H9 (cell line): ENCODE measurements at regions not wholly inside any gene's neighbourhood (a gene's known extent, or its start where the extent isn't known, plus 50 kb on each side); places are given as distances from the start of the nearest gene placed in this dataset.

ENCODE experiments used
- DNase-seq: peaks from one replicate; pipeline ENCODE4 v3.0.0-alpha.2; 2017
- H2AFZ ChIP-seq: one replicate; pipeline ENCODE4 v1.6.1; 2013; ENCODE audit warnings: mild to moderate bottlenecking, low read length, control low read depth, moderate library complexity
- H2AK5ac ChIP-seq: 2 replicates; pipeline ENCODE4 v1.6.1; 2013; ENCODE audit warnings: low read length, control low read depth, mixed read lengths; ENCODE audit not compliant: insufficient read length
- H2BK120ac ChIP-seq: one replicate; pipeline ENCODE4 v1.6.1; 2013; ENCODE audit warnings: low read depth, mild to moderate bottlenecking, low read length, control low read depth, inconsistent platforms; ENCODE audit not compliant: poor library complexity, severe bottlenecking
- H2BK12ac ChIP-seq: 2 replicates; pipeline ENCODE4 v1.6.1; 2013; ENCODE audit warnings: low read length, control low read depth, mixed read lengths, low read depth; ENCODE audit not compliant: insufficient read length
- H2BK15ac ChIP-seq: 2 replicates; pipeline ENCODE4 v1.6.1; 2013; ENCODE audit warnings: low read depth, low read length, control low read depth
- H2BK20ac ChIP-seq: one replicate; pipeline ENCODE4 v1.6.1; 2013; ENCODE audit warnings: low read depth, mild to moderate bottlenecking, low read length, control low read depth, inconsistent platforms; ENCODE audit not compliant: poor library complexity, severe bottlenecking
- H2BK5ac ChIP-seq: 2 replicates; pipeline ENCODE4 v1.6.1; 2013; ENCODE audit warnings: low read length, control low read depth, mixed read lengths; ENCODE audit not compliant: insufficient read length
- H3K14ac ChIP-seq: 2 replicates; pipeline ENCODE4 v1.6.1; 2013; ENCODE audit warnings: low read length, control low read depth; ENCODE audit not compliant: insufficient read depth
- H3K18ac ChIP-seq: 2 replicates; pipeline ENCODE4 v1.6.1; 2013; ENCODE audit warnings: low read depth, mild to moderate bottlenecking, mixed read lengths, low read length, control low read depth; ENCODE audit not compliant: insufficient read length
- H3K23ac ChIP-seq: 2 replicates; pipeline ENCODE4 v1.6.1; 2013; ENCODE audit warnings: low read length, control low read depth, mixed read lengths, low read depth; ENCODE audit not compliant: insufficient read length
- H3K23me2 ChIP-seq: 2 replicates; pipeline ENCODE4 v1.6.1; 2013; ENCODE audit warnings: low read depth, mild to moderate bottlenecking, mixed read lengths, low read length, control low read depth; ENCODE audit not compliant: insufficient read length, poor library complexity, severe bottlenecking
- H3K27ac ChIP-seq: 2 replicates; pipeline ENCODE4 v1.5.1; 2013; ENCODE audit warnings: low read length, control low read depth, mixed read lengths, low read depth; ENCODE audit not compliant: insufficient read length
- H3K27me3 ChIP-seq: 2 replicates; pipeline ENCODE4 v1.6.1; 2013; ENCODE audit warnings: low read length, control low read depth, inconsistent platforms; ENCODE audit not compliant: insufficient read depth
- H3K4ac ChIP-seq: 2 replicates; pipeline ENCODE4 v1.6.1; 2013; ENCODE audit warnings: low read depth, mild to moderate bottlenecking, control low read depth, inconsistent platforms, low read length, moderate library complexity
- H3K4me1 ChIP-seq: 2 replicates; pipeline ENCODE4 v1.6.1; 2013; ENCODE audit warnings: low read length, control low read depth, inconsistent platforms; ENCODE audit not compliant: insufficient read depth
- H3K4me2 ChIP-seq: 2 replicates; pipeline ENCODE4 v1.6.1; 2013; ENCODE audit warnings: low read length, control low read depth, mixed read lengths; ENCODE audit not compliant: insufficient read length, insufficient read depth
- H3K56ac ChIP-seq: 2 replicates; pipeline ENCODE4 v1.6.1; 2013; ENCODE audit warnings: low read depth, mild to moderate bottlenecking, mixed read lengths, low read length, control low read depth; ENCODE audit not compliant: insufficient read length
- H3K79me1 ChIP-seq: 2 replicates; pipeline ENCODE4 v1.6.1; 2013; ENCODE audit warnings: low read depth, mild to moderate bottlenecking, moderate library complexity, low read length, control low read depth, inconsistent platforms; ENCODE audit not compliant: insufficient read depth, poor library complexity, severe bottlenecking
- H3K79me2 ChIP-seq: 2 replicates; pipeline ENCODE4 v1.6.1; 2013; ENCODE audit warnings: low read length, control low read depth, inconsistent platforms; ENCODE audit not compliant: insufficient read depth
- H3K9ac ChIP-seq: 2 replicates; pipeline ENCODE4 v1.6.1; 2013; ENCODE audit warnings: low read length, control low read depth, mixed read lengths; ENCODE audit not compliant: insufficient read length; ENCODE audit errors: extremely low read depth
- H3K9me3 ChIP-seq: one replicate; pipeline ENCODE4 v1.6.1; 2013; ENCODE audit warnings: low read depth, low read length, inconsistent platforms; ENCODE audit not compliant: control insufficient read depth
- H3T11ph ChIP-seq: one replicate; pipeline ENCODE4 v1.6.1; 2013; ENCODE audit warnings: mild to moderate bottlenecking, low read length, control low read depth, inconsistent platforms
- H4K20me1 ChIP-seq: one replicate; pipeline ENCODE4 v1.6.1; 2013; ENCODE audit not compliant: control insufficient read depth, insufficient read length, insufficient read depth
- H4K5ac ChIP-seq: 2 replicates; pipeline ENCODE4 v1.6.1; 2013; ENCODE audit warnings: low read depth, mild to moderate bottlenecking, mixed read lengths, low read length, control low read depth; ENCODE audit not compliant: insufficient read length
- H4K8ac ChIP-seq: replicated peaks from 2 replicates; pipeline ENCODE4 v1.6.1; 2013; ENCODE audit warnings: low read length, control low read depth, mixed read lengths, low read depth; ENCODE audit not compliant: insufficient read length
- H4K91ac ChIP-seq: 2 replicates; pipeline ENCODE4 v1.6.1; 2013; ENCODE audit warnings: low read depth, mild to moderate bottlenecking, moderate library complexity, mixed read lengths, low read length, control low read depth; ENCODE audit not compliant: insufficient read length
- H3K27ac Mint-ChIP-seq, 3 experiments: 2 replicates in 2 of 3; 3 replicates in 1 of 3; pipeline ENCODE4 v1.8.0; 2020 to 2021; ENCODE audit warnings: mixed read lengths in 3 of 3, mild to moderate bottlenecking in 1 of 3, moderate library complexity in 1 of 3
- H3K27me3 Mint-ChIP-seq: 2 replicates; pipeline ENCODE4 v1.8.0; 2021; ENCODE audit warnings: low read depth, mild to moderate bottlenecking, moderate library complexity, mixed read lengths
- H3K36me3 Mint-ChIP-seq, 3 experiments: 2 replicates in 2 of 3; 3 replicates in 1 of 3; pipeline ENCODE4 v1.8.0; 2020 to 2021; ENCODE audit warnings: low read depth in 3 of 3, mixed read lengths in 3 of 3; ENCODE audit not compliant: insufficient read depth in 1 of 3
- H3K4me1 Mint-ChIP-seq, 2 experiments: 2 replicates each; pipeline ENCODE4 v1.8.0; 2020; ENCODE audit warnings: mixed read lengths in 2 of 2
- H3K4me3 Mint-ChIP-seq, 2 experiments: 2 replicates in 1 of 2; 3 replicates in 1 of 2; pipeline ENCODE4 v1.8.0; 2020 to 2021; ENCODE audit warnings: mild to moderate bottlenecking in 2 of 2, mixed read lengths in 2 of 2, moderate library complexity in 1 of 2
- H3K9me3 Mint-ChIP-seq, 2 experiments: 2 replicates in 1 of 2; 3 replicates in 1 of 2; pipeline ENCODE4 v1.8.0; 2020; ENCODE audit warnings: mild to moderate bottlenecking in 2 of 2, mixed read lengths in 2 of 2, moderate library complexity in 1 of 2
- WGBS: extraction: QIAGEN DNeasy Blood & Tissue Kit; methylation state at CpG from one replicate; pipeline ENCODE4 v1.1.7; 2013; ENCODE audit warnings: missing lambda C conversion rate, low lambda C conversion rate, mixed read lengths; ENCODE audit not compliant: insufficient read length; ENCODE audit errors: extremely low coverage; 5-methylcytosine and 5-hydroxymethylcytosine counted together
- TF ChIP-seq, protein P1 (sequence below): fragments of 200-600 bp; sonication (generic); conservative IDR thresholded peaks from 3 replicates; pipeline ENCODE4 v1.8.0; 2021; ENCODE audit warnings: antibody characterized with exemption, mild to moderate bottlenecking

DNA sequence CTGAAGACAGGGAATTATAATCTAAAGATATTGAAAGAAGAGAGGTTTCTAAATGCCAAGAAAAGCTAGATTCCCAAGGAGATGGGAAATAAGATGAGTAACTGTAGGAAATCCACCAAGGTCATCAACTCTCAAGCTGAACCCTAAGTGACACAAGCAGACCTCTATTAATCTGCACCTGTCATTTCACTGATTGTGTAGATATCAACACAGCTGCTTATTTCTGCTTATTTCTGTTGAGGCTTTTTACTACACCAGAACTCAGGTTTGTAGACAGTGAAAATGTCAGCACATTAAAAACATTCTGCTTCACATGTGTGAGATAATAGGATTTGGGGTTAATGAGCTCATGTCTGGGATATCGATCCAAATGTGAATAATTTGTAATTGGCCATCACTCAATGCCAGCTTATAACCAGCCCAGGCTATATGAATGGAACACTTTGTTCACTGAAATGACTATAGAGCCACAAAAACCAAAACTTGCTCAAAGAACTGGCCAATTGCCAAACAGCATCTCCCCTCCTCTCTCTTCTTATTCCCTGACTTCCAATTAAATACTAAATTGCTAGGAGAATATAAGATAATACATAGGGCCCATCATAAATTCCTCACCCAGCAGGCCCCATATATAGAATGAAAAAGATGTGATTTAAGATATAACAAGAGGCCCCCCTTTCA, 188.7 kb upstream of the ARID2 start:
- H3K4me2 ChIP-seq, result no peak overlapping the region
- WGBS, result no CpG with 5 or more reads among the region's 1 CpG
- no peak overlapping the region for H3K27ac ChIP-seq
- H3K14ac ChIP-seq, result no peak overlapping the region
- no peaks in the 10 kb centered on the region for H3K27me3 ChIP-seq
- H2BK5ac ChIP-seq, result no peak overlapping the region
- DNase-seq, result no peak
- Mint-ChIP-seq H3K27me3 (peaks cover 6% of the 10 kb centered on the region; the same call in 1 of the 2 replicates), H3K9me3 (no peaks in the 10 kb centered on the region), H3K4me1 (no peaks in the 10 kb centered on the region), H3K27ac (no peak overlapping the region), H3K36me3 (no peaks in the 10 kb centered on the region), H3K4me3 (no peak overlapping the region)
- no peaks in the 10 kb centered on the region for H3K23me2 ChIP-seq
- H4K8ac ChIP-seq, result no peak overlapping the region
- H2AK5ac ChIP-seq, result no peak overlapping the region
- H3K4me1 ChIP-seq, result no peaks in the 10 kb centered on the region
- H3K56ac ChIP-seq, result no peak overlapping the region
- no peak overlapping the region for H3K18ac ChIP-seq
- H3K9me3 ChIP-seq, result no peaks in the 10 kb centered on the region
- no peak overlapping the region for H3T11ph ChIP-seq
- H2BK15ac ChIP-seq, result no peak overlapping the region
- H4K20me1 ChIP-seq, result no peaks in the 10 kb centered on the region
- H2BK12ac ChIP-seq, result no peak overlapping the region
- no peak overlapping the region for H2BK120ac ChIP-seq
- no peak overlapping the region for H4K5ac ChIP-seq
- H3K79me2 ChIP-seq, result no peaks in the 10 kb centered on the region
- H3K4ac ChIP-seq, result no peak overlapping the region
- no peaks in the 10 kb centered on the region for H3K79me1 ChIP-seq
- H3K9ac ChIP-seq, result no peak overlapping the region
- no peak overlapping the region for H4K91ac ChIP-seq
- no peak overlapping the region for H2BK20ac ChIP-seq
- TF ChIP-seq, protein P1, sequence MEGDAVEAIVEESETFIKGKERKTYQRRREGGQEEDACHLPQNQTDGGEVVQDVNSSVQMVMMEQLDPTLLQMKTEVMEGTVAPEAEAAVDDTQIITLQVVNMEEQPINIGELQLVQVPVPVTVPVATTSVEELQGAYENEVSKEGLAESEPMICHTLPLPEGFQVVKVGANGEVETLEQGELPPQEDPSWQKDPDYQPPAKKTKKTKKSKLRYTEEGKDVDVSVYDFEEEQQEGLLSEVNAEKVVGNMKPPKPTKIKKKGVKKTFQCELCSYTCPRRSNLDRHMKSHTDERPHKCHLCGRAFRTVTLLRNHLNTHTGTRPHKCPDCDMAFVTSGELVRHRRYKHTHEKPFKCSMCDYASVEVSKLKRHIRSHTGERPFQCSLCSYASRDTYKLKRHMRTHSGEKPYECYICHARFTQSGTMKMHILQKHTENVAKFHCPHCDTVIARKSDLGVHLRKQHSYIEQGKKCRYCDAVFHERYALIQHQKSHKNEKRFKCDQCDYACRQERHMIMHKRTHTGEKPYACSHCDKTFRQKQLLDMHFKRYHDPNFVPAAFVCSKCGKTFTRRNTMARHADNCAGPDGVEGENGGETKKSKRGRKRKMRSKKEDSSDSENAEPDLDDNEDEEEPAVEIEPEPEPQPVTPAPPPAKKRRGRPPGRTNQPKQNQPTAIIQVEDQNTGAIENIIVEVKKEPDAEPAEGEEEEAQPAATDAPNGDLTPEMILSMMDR, result no peak
- no peak overlapping the region for H3K23ac ChIP-seq
- no peak overlapping the region for H2AFZ ChIP-seq
